GM19025 (cell line): ENCODE measurements at regions not wholly inside any gene's neighbourhood (a gene's known extent, or its start where the extent isn't known, plus 50 kb on each side); places are given as distances from the start of the nearest gene placed in this dataset.

Experiments
- ATAC-seq: cut with Tn5 transposase; IDR thresholded peaks from one replicate; pipeline ENCODE4 v1.9.1; 2021; ENCODE audit warnings: mild to moderate bottlenecking, low read depth, moderate library complexity; ENCODE audit not compliant: unreplicated experiment

GRCh38 chr13:85321734-85322133 is 477.5 kb downstream of the SLITRK6 start:
- no peak for ATAC-seq

GRCh38 chr13:85317781-85318180 is 481.4 kb downstream of the SLITRK6 start:
- ATAC-seq = no peak

- no peak for ATAC-seq
Observed at GRCh38 chr13:85316506-85317025, 482.7 kb downstream of the SLITRK6 start.

GRCh38 chr13:85314686-85315085 is 484.5 kb downstream of the SLITRK6 start:
- no peak for ATAC-seq

GRCh38 chr13:85313761-85314503 is 485.3 kb downstream of the SLITRK6 start:
- ATAC-seq = no peak

GRCh38 chr13:85312071-85312470 is 487.1 kb downstream of the SLITRK6 start:
- ATAC-seq = no peak

- ATAC-seq = no peak
Observed at GRCh38 chr13:85303630-85304029, 495.6 kb downstream of the SLITRK6 start.

- ATAC-seq = no peak
Observed at GRCh38 chr13:85298387-85298924, 500.8 kb downstream of the SLITRK6 start.

- ATAC-seq = no peak
Observed at GRCh38 chr13:85288698-85289097, 510.5 kb downstream of the SLITRK6 start.

- no peak for ATAC-seq
Observed at GRCh38 chr13:85287528-85287927, 511.7 kb downstream of the SLITRK6 start.

- ATAC-seq = no peak
Observed at GRCh38 chr13:85286081-85286480, 513.1 kb downstream of the SLITRK6 start.

- ATAC-seq = no peak
Observed at GRCh38 chr13:85284349-85284748, 514.9 kb downstream of the SLITRK6 start.

- ATAC-seq = no peak
Observed at GRCh38 chr13:85283408-85283807, 515.8 kb downstream of the SLITRK6 start.

- ATAC-seq = no peak
Observed at GRCh38 chr13:85282876-85283275, 516.3 kb downstream of the SLITRK6 start.

- no peak for ATAC-seq
Observed at GRCh38 chr13:85278851-85279250, 520.4 kb downstream of the SLITRK6 start.

GRCh38 chr13:85277748-85278147 is 521.5 kb downstream of the SLITRK6 start:
- ATAC-seq = no peak

GRCh38 chr13:85266771-85267170 is 532.4 kb downstream of the SLITRK6 start:
- no peak for ATAC-seq

GRCh38 chr13:85266331-85266730 is 532.9 kb downstream of the SLITRK6 start:
- no peak for ATAC-seq

- no peak for ATAC-seq
Observed at GRCh38 chr13:85265296-85265695, 533.9 kb downstream of the SLITRK6 start.

GRCh38 chr13:85262499-85262898 is 536.7 kb downstream of the SLITRK6 start:
- no peak for ATAC-seq

GRCh38 chr13:85261757-85262346 is 537.4 kb downstream of the SLITRK6 start:
- ATAC-seq = no peak

GRCh38 chr13:85260896-85261295 is 538.3 kb downstream of the SLITRK6 start:
- ATAC-seq = no peak
